ENCODE measurements at regions not wholly inside any gene's neighbourhood (a gene's known extent, or its start where the extent isn't known, plus 50 kb on each side); places are given as distances from the start of the nearest gene placed in this dataset.

DNA sequence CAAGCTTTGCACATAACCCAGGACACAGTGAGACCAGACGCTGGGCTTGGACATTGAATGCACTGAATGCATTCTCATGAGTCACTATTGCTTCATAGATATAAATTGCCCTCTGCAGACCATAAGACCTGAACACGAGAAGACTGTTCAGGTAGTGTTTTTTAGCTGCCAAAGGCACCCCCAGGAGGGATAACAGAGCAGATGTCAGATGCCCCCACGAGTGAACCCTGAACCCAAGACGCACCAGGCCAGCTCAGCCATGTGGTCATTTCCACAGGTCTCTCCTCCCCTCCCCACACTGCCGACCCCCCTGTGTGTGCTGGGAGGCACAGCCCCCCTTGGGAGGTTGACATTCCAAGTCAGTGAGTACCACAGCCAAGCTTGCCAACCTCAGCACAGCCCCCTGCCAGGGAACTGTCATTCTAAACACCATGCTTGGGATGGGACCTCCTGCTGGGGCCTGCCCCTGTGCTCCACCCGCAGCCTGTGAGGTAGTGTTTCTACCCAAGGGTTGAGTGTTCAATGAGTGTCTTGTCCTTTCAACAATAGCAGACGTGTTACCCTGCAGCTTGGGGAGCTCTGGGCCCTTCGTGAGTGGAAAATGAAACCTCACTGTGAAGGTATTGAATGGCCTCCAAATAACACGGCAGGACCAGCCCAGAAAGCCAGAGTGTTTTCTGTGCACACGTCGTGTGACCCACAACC lies 68.2 kb downstream of the PSMG1 start:
- Mint-ChIP-seq H3K4me1 (ENCODE audit: low read depth) (no peaks in the 10 kb centered on the region), H3K4me3 (ENCODE audit: low read depth) (no peak overlapping the region), H3K9me3 (ENCODE audit: low read depth) (no peaks in the 10 kb centered on the region), H3K36me3 (ENCODE audit: insufficient read depth) (no peaks in the 10 kb centered on the region), H3K27me3 (peaks cover 3% of the 10 kb centered on the region), H3K27ac (no peak overlapping the region)
- no peak for DNase-seq (ENCODE audit: low spot score, unreplicated experiment)
- TF ChIP-seq, protein P1, sequence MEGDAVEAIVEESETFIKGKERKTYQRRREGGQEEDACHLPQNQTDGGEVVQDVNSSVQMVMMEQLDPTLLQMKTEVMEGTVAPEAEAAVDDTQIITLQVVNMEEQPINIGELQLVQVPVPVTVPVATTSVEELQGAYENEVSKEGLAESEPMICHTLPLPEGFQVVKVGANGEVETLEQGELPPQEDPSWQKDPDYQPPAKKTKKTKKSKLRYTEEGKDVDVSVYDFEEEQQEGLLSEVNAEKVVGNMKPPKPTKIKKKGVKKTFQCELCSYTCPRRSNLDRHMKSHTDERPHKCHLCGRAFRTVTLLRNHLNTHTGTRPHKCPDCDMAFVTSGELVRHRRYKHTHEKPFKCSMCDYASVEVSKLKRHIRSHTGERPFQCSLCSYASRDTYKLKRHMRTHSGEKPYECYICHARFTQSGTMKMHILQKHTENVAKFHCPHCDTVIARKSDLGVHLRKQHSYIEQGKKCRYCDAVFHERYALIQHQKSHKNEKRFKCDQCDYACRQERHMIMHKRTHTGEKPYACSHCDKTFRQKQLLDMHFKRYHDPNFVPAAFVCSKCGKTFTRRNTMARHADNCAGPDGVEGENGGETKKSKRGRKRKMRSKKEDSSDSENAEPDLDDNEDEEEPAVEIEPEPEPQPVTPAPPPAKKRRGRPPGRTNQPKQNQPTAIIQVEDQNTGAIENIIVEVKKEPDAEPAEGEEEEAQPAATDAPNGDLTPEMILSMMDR (IDR thresholded peaks at IDR 0.05; ENCODE audit: unreplicated experiment), result no peak

DNA sequence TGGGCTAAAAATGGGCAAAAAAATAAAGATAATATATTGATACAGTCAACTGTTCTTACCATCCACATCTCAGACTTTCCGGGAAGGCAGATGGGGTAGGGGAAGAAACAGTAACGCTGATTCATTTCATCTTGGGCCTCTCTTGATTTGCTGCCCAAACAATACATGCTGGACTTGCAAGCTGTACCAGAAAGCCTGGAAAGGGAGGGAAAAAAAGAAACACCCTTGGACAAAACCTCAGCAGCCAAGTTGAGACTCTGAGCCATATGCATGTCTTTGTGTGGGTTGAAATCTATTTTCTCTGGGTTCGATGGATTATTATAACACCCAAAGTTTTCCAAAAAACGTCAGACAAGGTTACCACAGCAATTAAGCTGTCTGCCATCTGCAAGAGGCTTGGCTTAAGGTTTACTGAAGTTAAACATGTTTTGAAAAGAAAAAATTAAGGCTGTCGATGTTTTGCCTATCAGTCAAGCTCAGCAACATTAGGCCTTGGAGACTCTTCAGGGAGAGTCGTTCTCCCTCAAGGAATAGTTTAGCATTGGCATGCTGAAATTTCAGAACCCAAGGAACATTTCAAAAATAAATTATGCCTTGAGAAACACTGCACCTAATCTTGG lies 71.2 kb downstream of the PSMG1 start:
- DNase-seq (ENCODE audit: low spot score, unreplicated experiment), result no peak
- peaks cover 3% of the 10 kb centered on the region for H3K9me3 Mint-ChIP-seq (ENCODE audit: low read depth)
- TF ChIP-seq, protein P1 (IDR thresholded peaks at IDR 0.05; ENCODE audit: unreplicated experiment), result no peak
- H3K27me3 Mint-ChIP-seq, result no peaks in the 10 kb centered on the region
- no peak overlapping the region for H3K27ac Mint-ChIP-seq
- H3K4me3 Mint-ChIP-seq (ENCODE audit: low read depth), result no peak overlapping the region
- H3K36me3 Mint-ChIP-seq (ENCODE audit: insufficient read depth), result no peaks in the 10 kb centered on the region
- no peaks in the 10 kb centered on the region for H3K4me1 Mint-ChIP-seq (ENCODE audit: low read depth)

DNA sequence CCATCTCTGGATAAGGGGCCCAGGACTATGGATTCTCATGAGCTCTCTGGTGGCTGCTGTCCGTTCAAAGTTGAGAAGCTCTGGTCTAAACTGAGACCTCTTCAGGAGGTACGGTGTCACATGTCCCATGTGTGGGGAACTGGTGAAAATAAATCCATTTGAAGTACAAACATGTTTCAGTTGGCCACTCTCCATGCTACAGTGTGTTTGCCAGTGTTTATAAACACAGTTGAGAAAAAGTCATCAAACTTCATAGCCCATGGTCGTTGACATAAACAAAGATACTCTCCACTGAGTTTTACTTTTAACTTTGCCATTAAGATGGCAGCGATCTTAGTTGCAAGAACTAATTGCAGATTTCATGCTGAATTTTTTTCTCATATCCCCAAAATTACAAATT lies 72.8 kb downstream of the PSMG1 start:
- no peaks in the 10 kb centered on the region for H3K27me3 Mint-ChIP-seq
- TF ChIP-seq, protein P1 (IDR thresholded peaks at IDR 0.05; ENCODE audit: unreplicated experiment), result no peak

DNA sequence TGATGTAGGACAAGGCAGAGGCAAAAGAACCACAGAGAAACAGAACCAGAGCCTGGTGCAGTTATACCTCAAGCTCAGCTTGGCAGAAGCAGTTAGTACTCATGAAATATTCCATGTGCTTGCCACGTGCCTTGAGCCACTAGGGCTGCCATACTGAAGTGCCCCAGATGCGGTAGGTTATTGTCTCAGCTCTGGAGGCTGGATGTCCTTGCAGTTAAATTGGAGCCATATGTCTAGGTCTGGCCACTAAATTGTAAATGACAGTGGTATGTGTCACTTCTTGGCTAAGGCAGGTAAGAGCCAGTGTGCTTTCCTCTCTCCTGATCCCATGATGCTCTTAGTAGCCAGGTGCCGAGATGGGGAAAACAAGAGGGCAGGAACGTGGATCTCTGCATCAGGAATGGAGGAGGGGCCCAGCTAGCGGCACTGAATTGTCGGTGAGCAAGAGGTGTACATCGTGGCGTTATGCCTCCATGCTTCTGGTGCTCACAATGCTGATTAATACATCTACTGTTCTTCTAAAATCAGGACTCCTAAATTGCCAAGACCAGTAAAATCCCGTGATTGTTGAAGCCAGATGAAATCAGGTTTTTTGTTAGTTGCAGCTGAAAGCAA lies 73.5 kb downstream of the PSMG1 start:
- no peak for DNase-seq (ENCODE audit: low spot score, unreplicated experiment)
- Mint-ChIP-seq H3K4me3 (ENCODE audit: low read depth) (no peak overlapping the region), H3K36me3 (ENCODE audit: insufficient read depth) (no peaks in the 10 kb centered on the region), H3K9me3 (ENCODE audit: low read depth) (peaks cover 3% of the 10 kb centered on the region), H3K27me3 (no peaks in the 10 kb centered on the region), H3K4me1 (ENCODE audit: low read depth) (peaks cover 5% of the 10 kb centered on the region), H3K27ac (no peak overlapping the region)
- TF ChIP-seq, protein P1 (IDR thresholded peaks at IDR 0.05; ENCODE audit: unreplicated experiment), result no peak

More for the DNA sequence above, 72.8 kb downstream of the PSMG1 start:
- Mint-ChIP-seq H3K4me1 (ENCODE audit: low read depth) (peaks cover 3% of the 10 kb centered on the region), H3K9me3 (ENCODE audit: low read depth) (peaks cover 3% of the 10 kb centered on the region), H3K36me3 (ENCODE audit: insufficient read depth) (no peaks in the 10 kb centered on the region), H3K4me3 (ENCODE audit: low read depth) (no peak overlapping the region), H3K27ac (no peak overlapping the region)
- no peak for DNase-seq (ENCODE audit: low spot score, unreplicated experiment)

DNA sequence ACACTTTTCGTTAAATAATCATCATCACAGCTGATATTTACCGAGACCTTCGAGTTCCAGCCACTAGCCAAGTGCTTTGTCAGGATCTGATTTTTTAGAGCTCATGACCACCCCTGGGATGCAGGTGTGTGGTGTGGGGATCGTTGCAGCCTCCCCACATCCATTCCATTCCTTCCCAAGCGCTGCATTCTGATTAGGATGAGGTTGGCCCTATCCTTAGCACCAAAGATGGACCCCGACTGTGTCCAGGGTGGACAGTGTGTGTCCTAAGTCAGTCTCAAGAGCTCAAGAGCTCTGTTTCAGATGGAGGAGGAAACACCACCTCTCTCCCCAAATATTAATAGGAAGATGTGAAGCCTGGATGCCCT lies 74.1 kb downstream of the PSMG1 start:
- Mint-ChIP-seq H3K36me3 (ENCODE audit: insufficient read depth) (no peaks in the 10 kb centered on the region), H3K9me3 (ENCODE audit: low read depth) (peaks cover 3% of the 10 kb centered on the region), H3K4me1 (ENCODE audit: low read depth) (peaks cover 5% of the 10 kb centered on the region), H3K27ac (no peak overlapping the region), H3K27me3 (no peaks in the 10 kb centered on the region), H3K4me3 (ENCODE audit: low read depth) (no peak overlapping the region)
- DNase-seq (ENCODE audit: low spot score, unreplicated experiment), result no peak
- TF ChIP-seq, protein P1 (IDR thresholded peaks at IDR 0.05; ENCODE audit: unreplicated experiment), result no peak

Measured in progenitor cell of endocrine pancreas (in vitro differentiated cells).